ENCODE measurements at regions not wholly inside any gene's neighbourhood (a gene's known extent, or its start where the extent isn't known, plus 50 kb on each side); places are given as distances from the start of the nearest gene placed in this dataset.

DNA sequence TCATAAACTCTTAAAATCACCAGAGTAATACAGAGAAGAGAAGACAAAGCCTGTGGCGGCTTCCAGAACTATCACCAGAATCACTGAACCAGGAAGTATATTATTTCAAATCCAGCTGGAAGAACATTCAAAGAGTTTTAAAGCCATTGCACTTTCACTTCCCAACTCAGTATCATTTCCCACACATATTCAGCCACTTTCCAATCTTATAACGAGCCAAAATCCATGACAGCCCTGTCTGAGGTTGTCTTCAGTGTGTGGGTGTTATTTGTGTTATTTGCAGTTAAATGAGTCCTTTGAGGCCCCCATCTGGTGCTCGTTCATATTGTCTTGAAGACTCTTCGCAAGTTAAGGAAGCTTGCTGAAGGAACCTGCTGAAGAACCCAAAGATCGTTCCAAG, 559.9 kb downstream of the TSN start:
- TF ChIP-seq SIN3A (IDR thresholded peaks at IDR 0.05; ENCODE audit: borderline replicate concordance, insufficient read depth, low read length) (no peak), TAF1 (IDR thresholded peaks at IDR 0.05; ENCODE audit: borderline replicate concordance, insufficient read depth, low read length) (no peak), FOXP2 (optimal IDR thresholded peaks at IDR 0.05; ENCODE audit: borderline replicate concordance, extremely low read depth, extremely low read length, insufficient read depth) (no peak), REST (IDR thresholded peaks at IDR 0.05; ENCODE audit: insufficient read depth in 1 of 2, low read depth in 2 of 2, low read length in 2 of 2) (no peak), POLR2AphosphoS5 (IDR thresholded peaks at IDR 0.05; ENCODE audit: low read depth, low read length) (no peak)

DNA sequence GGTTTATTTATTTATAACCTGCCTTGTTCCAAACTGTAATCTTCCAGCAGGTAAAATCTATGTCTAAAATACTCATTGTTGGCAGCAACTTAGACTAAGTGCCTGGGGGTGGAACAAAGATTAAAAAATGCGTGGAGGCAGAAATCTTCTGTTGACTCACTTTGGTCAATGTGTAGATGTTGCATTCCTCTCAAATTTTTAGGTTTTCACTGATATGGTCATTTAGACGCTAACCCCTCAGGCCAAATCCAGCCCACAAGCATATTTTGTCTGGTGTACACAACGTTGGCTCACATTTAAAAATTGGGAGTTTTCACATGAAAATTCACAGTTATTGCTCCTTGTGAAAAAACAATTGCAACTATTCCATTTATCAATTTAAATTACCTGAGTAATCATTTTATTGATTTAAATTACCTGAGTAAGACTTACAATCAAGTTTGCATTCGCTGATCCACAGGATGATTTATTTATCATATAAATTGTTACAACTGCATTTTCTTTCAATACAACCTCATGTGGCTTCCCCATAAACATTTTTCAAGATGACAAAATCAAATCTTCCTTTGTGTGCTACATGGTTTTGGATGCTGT, 564.2 kb downstream of the TSN start:
- TF ChIP-seq TAF1 (IDR thresholded peaks at IDR 0.05; ENCODE audit: borderline replicate concordance, insufficient read depth, low read length) = no peak
- TF ChIP-seq SIN3A (IDR thresholded peaks at IDR 0.05; ENCODE audit: borderline replicate concordance, insufficient read depth, low read length) = no peak

GRCh38 chr2:122322815-122323214, 567.4 kb downstream of the TSN start:
- TF ChIP-seq POLR2AphosphoS5 (IDR thresholded peaks at IDR 0.05; ENCODE audit: low read depth, low read length) (no peak), SIN3A (IDR thresholded peaks at IDR 0.05; ENCODE audit: borderline replicate concordance, insufficient read depth, low read length) (no peak), REST (IDR thresholded peaks at IDR 0.05; ENCODE audit: insufficient read depth in 1 of 2, low read depth in 2 of 2, low read length in 2 of 2) (no peak), TAF1 (IDR thresholded peaks at IDR 0.05; ENCODE audit: borderline replicate concordance, insufficient read depth, low read length) (no peak), FOXP2 (optimal IDR thresholded peaks at IDR 0.05; ENCODE audit: borderline replicate concordance, extremely low read depth, extremely low read length, insufficient read depth) (no peak)

- TF ChIP-seq FOXP2 (optimal IDR thresholded peaks at IDR 0.05; ENCODE audit: borderline replicate concordance, extremely low read depth, extremely low read length, insufficient read depth) (no peak), REST (IDR thresholded peaks at IDR 0.05; ENCODE audit: insufficient read depth in 1 of 2, low read depth in 2 of 2, low read length in 2 of 2) (no peak), SIN3A (IDR thresholded peaks at IDR 0.05; ENCODE audit: borderline replicate concordance, insufficient read depth, low read length) (no peak), TAF1 (IDR thresholded peaks at IDR 0.05; ENCODE audit: borderline replicate concordance, insufficient read depth, low read length) (no peak), POLR2AphosphoS5 (IDR thresholded peaks at IDR 0.05; ENCODE audit: low read depth, low read length) (no peak)
These were observed 568.5 kb downstream of the TSN start for GRCh38 chr2:122323927-122324326.

DNA sequence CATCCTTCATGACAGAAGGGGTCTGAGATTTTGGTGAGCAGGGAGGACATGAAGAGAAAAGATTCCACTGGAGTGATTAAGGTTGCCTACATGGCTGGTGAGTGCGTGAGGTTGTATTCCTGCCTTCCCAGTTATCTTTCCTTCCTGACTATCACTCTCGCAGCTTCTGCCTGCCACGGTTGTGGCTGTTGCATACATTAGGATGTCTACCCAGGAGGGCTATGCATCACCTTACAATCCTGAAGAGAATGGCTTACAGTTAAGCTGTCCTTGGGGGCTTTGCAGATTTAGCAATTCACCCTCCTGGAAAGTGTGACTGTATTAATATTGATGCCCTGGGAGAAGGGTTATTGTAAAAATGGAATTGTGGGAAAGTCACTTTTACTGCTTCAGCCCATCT, 571.0 kb downstream of the TSN start:
- no peak for TF ChIP-seq POLR2AphosphoS5 (IDR thresholded peaks at IDR 0.05; ENCODE audit: low read depth, low read length)
- TF ChIP-seq TAF1 (IDR thresholded peaks at IDR 0.05; ENCODE audit: borderline replicate concordance, insufficient read depth, low read length) = no peak

- TF ChIP-seq TAF1 (IDR thresholded peaks at IDR 0.05; ENCODE audit: borderline replicate concordance, insufficient read depth, low read length) = no peak
These were observed 573.4 kb downstream of the TSN start for GRCh38 chr2:122328816-122329215.

GRCh38 chr2:122329278-122329677, 573.8 kb downstream of the TSN start:
- TF ChIP-seq REST (IDR thresholded peaks at IDR 0.05; ENCODE audit: insufficient read depth in 1 of 2, low read depth in 2 of 2, low read length in 2 of 2) (no peak), POLR2AphosphoS5 (IDR thresholded peaks at IDR 0.05; ENCODE audit: low read depth, low read length) (no peak), FOXP2 (optimal IDR thresholded peaks at IDR 0.05; ENCODE audit: borderline replicate concordance, extremely low read depth, extremely low read length, insufficient read depth) (no peak), SIN3A (IDR thresholded peaks at IDR 0.05; ENCODE audit: borderline replicate concordance, insufficient read depth, low read length) (no peak), TAF1 (IDR thresholded peaks at IDR 0.05; ENCODE audit: borderline replicate concordance, insufficient read depth, low read length) (no peak)

Measured in PFSK-1 (cell line).